OCI-M1 (cell line): ENCODE measurements at regions not wholly inside any gene's neighbourhood (a gene's known extent, or its start where the extent isn't known, plus 50 kb on each side); places are given as distances from the start of the nearest gene placed in this dataset.
"Not testable (repeated sequence)": the region's sequence is repeated elsewhere in the genome, so short reads cannot be mapped to it uniquely, and the experiment has no call there.

Source experiments
- DNase-seq: peaks from one replicate; lab custom pipeline; 2025; lab: John Stamatoyannopoulos, UW

- DNase-seq: no peak
These were observed 157.4 kb upstream of the TMEM260 start for GRCh38 chr14:56422221-56422620.

- peak; percentile 41 for DNase-seq
These were observed 156.8 kb upstream of the TMEM260 start for GRCh38 chr14:56422703-56423213.

- no peak for DNase-seq
These were observed 156.1 kb upstream of the TMEM260 start for GRCh38 chr14:56423544-56423943.

GRCh38 chr14:56431013-56431412 lies 148.6 kb upstream of the TMEM260 start:
- DNase-seq: no peak

GRCh38 chr14:56449670-56450213 lies 129.9 kb upstream of the TMEM260 start:
- no peak for DNase-seq

GRCh38 chr14:56452940-56453339 lies 126.7 kb upstream of the TMEM260 start:
- DNase-seq: no peak

GRCh38 chr14:56454680-56455079 lies 124.9 kb upstream of the TMEM260 start:
- DNase-seq: not testable (repeated sequence)

- no peak for DNase-seq
These were observed 119.1 kb upstream of the TMEM260 start for GRCh38 chr14:56460469-56460868.

- DNase-seq: no peak
These were observed 118.0 kb upstream of the TMEM260 start for GRCh38 chr14:56461276-56462275.

- no peak for DNase-seq
These were observed 116.2 kb upstream of the TMEM260 start for GRCh38 chr14:56463271-56463890.

GRCh38 chr14:56471056-56471455 lies 108.5 kb upstream of the TMEM260 start:
- DNase-seq: no peak

GRCh38 chr14:56474419-56475022 lies 105.1 kb upstream of the TMEM260 start:
- peak; percentile 70 for DNase-seq

- DNase-seq: peak; percentile 22
These were observed 97.2 kb upstream of the TMEM260 start for GRCh38 chr14:56482310-56482911.

GRCh38 chr14:56487090-56487667 lies 92.4 kb upstream of the TMEM260 start:
- peak; percentile 15 for DNase-seq

- no peak for DNase-seq
These were observed 91.8 kb upstream of the TMEM260 start for GRCh38 chr14:56487761-56488160.

- no peak for DNase-seq
These were observed 91.3 kb upstream of the TMEM260 start for GRCh38 chr14:56488306-56488705.

GRCh38 chr14:56490379-56490778 lies 89.2 kb upstream of the TMEM260 start:
- DNase-seq: peak; percentile 58

GRCh38 chr14:56491299-56492285 lies 88.0 kb upstream of the TMEM260 start:
- DNase-seq: peak; percentile 63

GRCh38 chr14:56494167-56494566 lies 85.4 kb upstream of the TMEM260 start:
- DNase-seq: no peak

- no peak for DNase-seq
These were observed 81.5 kb upstream of the TMEM260 start for GRCh38 chr14:56498112-56498511.
